MCF 10A (cell line): ENCODE measurements at regions not wholly inside any gene's neighbourhood (a gene's known extent, or its start where the extent isn't known, plus 50 kb on each side); places are given as distances from the start of the nearest gene placed in this dataset.

Experiments used
- BruUV-seq: library from RNA; stranded (reverse); fragments of 400-500 nt; replicated peaks from 2 replicates; lab custom pipeline; 2021; lab: Mats Ljungman, UMichigan
- CTCF ChIA-PET: fragments of 300-600 bp; sonication (Branson Sonifier 250); formaldehyde crosslinking; extraction: SDS; loops from one replicate; lab custom pipeline; 2021; ENCODE audit warnings: antibody characterized with exemption, inconsistent platforms; lab: Yijun Ruan, JAX
- POLR2A ChIA-PET: fragments of 300-600, 350-650 bp; sonication (Branson Sonifier 250); formaldehyde crosslinking; extraction: SDS; loops from one replicate; lab custom pipeline; 2020; ENCODE audit warnings: antibody characterized with exemption, inconsistent platforms; lab: Yijun Ruan, JAX
- DNase-seq: peaks from one replicate; pipeline ENCODE4 v3.0.0-alpha.2; 2018; ENCODE audit not compliant: unreplicated experiment
- H3K27ac Mint-ChIP-seq: one replicate; pipeline ENCODE4 v1.8.0; 2022; ENCODE audit warnings: mild to moderate bottlenecking, low read depth, mixed read lengths; ENCODE audit not compliant: unreplicated experiment
- H3K27me3 Mint-ChIP-seq: one replicate; pipeline ENCODE4 v1.8.0; 2022; ENCODE audit warnings: mixed read lengths; ENCODE audit not compliant: insufficient read depth, unreplicated experiment
- H3K36me3 Mint-ChIP-seq: one replicate; pipeline ENCODE4 v1.8.0; 2022; ENCODE audit warnings: mild to moderate bottlenecking, moderate library complexity, mixed read lengths; ENCODE audit not compliant: insufficient read depth, unreplicated experiment
- H3K4me1 Mint-ChIP-seq: one replicate; pipeline ENCODE4 v1.8.0; 2022; ENCODE audit warnings: mixed read lengths; ENCODE audit not compliant: insufficient read depth, unreplicated experiment
- H3K4me3 Mint-ChIP-seq: one replicate; pipeline ENCODE4 v1.8.0; 2022; ENCODE audit warnings: mild to moderate bottlenecking, moderate library complexity, mixed read lengths; ENCODE audit not compliant: unreplicated experiment
- H3K9me3 Mint-ChIP-seq: one replicate; pipeline ENCODE4 v1.8.0; 2022; ENCODE audit warnings: mixed read lengths; ENCODE audit not compliant: unreplicated experiment
- intact Hi-C: fragments of 100-400 bp; cut with micrococcal nuclease; formaldehyde crosslinking; loops from 2 replicates; pipeline ENCODE4 v1.14.1; 2022
- TF ChIP-seq, protein P1 (sequence below): fragments of 200-600 bp; IDR thresholded peaks from one replicate; pipeline ENCODE4 v1.8.0; 2022; ENCODE audit warnings: antibody characterized with exemption, mild to moderate bottlenecking; ENCODE audit not compliant: unreplicated experiment

DNA sequence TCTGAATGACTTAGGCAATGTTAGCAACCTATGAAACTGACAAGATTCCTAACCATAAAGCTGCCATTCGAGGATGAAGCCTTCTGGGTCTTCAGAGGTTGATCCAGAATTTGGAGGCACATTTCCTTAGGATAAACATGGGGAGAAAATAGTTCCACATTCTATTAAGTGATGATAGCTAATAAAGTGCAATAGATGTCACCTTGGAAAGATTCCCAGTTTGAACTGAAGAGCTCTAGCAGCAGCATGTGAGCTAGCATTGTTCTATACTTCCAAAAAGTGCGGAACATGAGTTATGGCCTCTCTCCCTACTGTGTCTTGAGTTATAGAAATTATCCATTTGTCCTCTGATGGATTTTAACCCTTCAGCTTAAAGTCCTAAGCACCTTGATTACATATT lies 991.4 kb upstream of the SLIT2 start:
- no peak overlapping the region for H3K27ac Mint-ChIP-seq
- BruUV-seq = no TSS peak
- intact Hi-C loops = no loop called here
- H3K9me3 Mint-ChIP-seq = peaks cover 7% of the 10 kb centered on the region
- no peaks in the 10 kb centered on the region for H3K27me3 Mint-ChIP-seq
- H3K4me3 Mint-ChIP-seq = no peak overlapping the region
- H3K36me3 Mint-ChIP-seq = no peaks in the 10 kb centered on the region
- TF ChIP-seq, protein P1, sequence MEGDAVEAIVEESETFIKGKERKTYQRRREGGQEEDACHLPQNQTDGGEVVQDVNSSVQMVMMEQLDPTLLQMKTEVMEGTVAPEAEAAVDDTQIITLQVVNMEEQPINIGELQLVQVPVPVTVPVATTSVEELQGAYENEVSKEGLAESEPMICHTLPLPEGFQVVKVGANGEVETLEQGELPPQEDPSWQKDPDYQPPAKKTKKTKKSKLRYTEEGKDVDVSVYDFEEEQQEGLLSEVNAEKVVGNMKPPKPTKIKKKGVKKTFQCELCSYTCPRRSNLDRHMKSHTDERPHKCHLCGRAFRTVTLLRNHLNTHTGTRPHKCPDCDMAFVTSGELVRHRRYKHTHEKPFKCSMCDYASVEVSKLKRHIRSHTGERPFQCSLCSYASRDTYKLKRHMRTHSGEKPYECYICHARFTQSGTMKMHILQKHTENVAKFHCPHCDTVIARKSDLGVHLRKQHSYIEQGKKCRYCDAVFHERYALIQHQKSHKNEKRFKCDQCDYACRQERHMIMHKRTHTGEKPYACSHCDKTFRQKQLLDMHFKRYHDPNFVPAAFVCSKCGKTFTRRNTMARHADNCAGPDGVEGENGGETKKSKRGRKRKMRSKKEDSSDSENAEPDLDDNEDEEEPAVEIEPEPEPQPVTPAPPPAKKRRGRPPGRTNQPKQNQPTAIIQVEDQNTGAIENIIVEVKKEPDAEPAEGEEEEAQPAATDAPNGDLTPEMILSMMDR = no peak
- DNase-seq = no peak
- CTCF ChIA-PET = no interaction called here
- POLR2A ChIA-PET = interaction anchor here (0.5 kb wide), 1 partner anchor 1033 kb away, joined by 5 read pairs; no protein-coding TSS in a partner anchor
- H3K4me1 Mint-ChIP-seq = no peaks in the 10 kb centered on the region

DNA sequence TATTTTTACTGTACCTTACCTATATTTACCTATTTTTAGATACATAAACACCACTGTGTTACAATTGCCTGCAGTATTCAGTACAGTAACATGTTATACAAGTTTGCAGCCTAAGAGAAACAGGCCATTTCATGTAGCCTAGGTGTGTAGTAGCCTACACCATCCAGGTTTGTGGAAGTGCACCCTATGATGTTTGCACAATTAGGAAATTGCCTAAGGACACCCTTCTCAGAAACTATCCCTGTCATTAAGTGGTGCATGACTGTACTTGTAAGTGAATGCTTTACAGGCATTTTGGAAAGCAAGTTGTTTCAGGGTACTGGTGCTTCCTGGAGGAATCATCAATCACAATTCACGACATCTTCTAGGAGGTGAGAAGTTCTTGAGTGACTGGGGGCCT lies 991.8 kb upstream of the SLIT2 start:
- Mint-ChIP-seq H3K4me1 (no peaks in the 10 kb centered on the region), H3K36me3 (no peaks in the 10 kb centered on the region), H3K27me3 (no peaks in the 10 kb centered on the region), H3K27ac (no peak overlapping the region), H3K4me3 (no peak overlapping the region), H3K9me3 (peaks cover 7% of the 10 kb centered on the region)
- CTCF ChIA-PET = interaction anchor here (0.6 kb wide), 2 partner anchors 24 to 48 kb away, joined by 3 to 6 read pairs; no protein-coding TSS in a partner anchor
- BruUV-seq = no TSS peak
- peak; percentile 20 for DNase-seq
- POLR2A ChIA-PET = no interaction called here
- intact Hi-C loops = no loop called here
- TF ChIP-seq, protein P1 = no peak

DNA sequence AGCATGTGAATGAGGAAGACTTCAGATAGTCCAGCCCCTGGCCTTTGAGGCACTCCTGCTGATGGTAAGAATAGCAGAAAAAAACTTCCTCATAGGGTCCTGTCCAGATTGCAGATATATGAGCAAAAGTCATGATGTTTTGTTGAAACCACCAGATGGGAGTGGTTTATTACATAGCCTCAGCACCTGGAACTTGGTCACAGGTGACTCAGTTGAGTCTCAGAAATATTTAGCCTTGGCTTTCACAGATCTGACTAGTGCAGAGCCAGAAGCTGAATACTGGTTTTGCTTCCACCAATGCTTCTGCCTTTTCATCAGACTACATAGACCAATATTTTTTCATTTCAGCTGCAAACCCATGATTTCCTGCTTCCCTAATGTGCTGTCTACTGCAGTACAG lies 994.9 kb upstream of the SLIT2 start:
- H3K36me3 Mint-ChIP-seq = no peaks in the 10 kb centered on the region
- H3K9me3 Mint-ChIP-seq = no peaks in the 10 kb centered on the region
- ChIA-PET CTCF (interaction anchor here (0.6 to 0.7 kb wide), 2 partner anchors 39 to 593 kb away, joined by 3 to 4 read pairs; no protein-coding TSS in a partner anchor), POLR2A (interaction anchor here (0.6 kb wide), 2 partner anchors 11 to 1032 kb away, joined by 3 to 4 read pairs; no protein-coding TSS in a partner anchor)
- no peak for DNase-seq
- intact Hi-C loops = no loop called here
- no peak overlapping the region for H3K4me3 Mint-ChIP-seq
- TF ChIP-seq, protein P1 = no peak
- no peaks in the 10 kb centered on the region for H3K27me3 Mint-ChIP-seq
- no TSS peak for BruUV-seq
- no peak overlapping the region for H3K27ac Mint-ChIP-seq
- no peaks in the 10 kb centered on the region for H3K4me1 Mint-ChIP-seq

DNA sequence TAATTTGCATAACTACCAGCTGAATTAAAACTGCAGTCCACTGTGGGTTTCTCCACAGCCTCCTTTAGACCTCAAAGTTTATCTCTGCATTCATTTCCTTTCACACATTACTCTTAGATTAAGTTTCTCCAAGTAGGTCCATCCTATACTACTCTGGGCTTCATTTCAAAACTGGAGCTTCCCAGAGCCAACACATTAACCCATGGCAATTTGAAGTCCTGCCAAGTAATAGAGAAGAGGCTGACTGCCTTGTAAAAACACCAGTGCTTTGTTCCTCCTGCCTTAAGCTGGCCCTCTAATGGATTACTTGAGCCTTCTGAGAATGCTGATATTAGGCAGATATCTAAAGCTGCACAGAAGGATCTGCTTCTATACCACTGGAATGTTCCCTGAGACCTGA lies 997.2 kb upstream of the SLIT2 start:
- Mint-ChIP-seq H3K27ac (no peak overlapping the region), H3K4me3 (no peak overlapping the region), H3K27me3 (no peaks in the 10 kb centered on the region), H3K9me3 (no peaks in the 10 kb centered on the region), H3K36me3 (no peaks in the 10 kb centered on the region), H3K4me1 (no peaks in the 10 kb centered on the region)
- CTCF ChIA-PET = interaction anchor here (0.6 kb wide), 1 partner anchor 811 kb away, joined by 3 read pairs; no protein-coding TSS in a partner anchor
- POLR2A ChIA-PET = no interaction called here
- no peak for DNase-seq
- BruUV-seq = no TSS peak
- intact Hi-C loops = no loop called here
- TF ChIP-seq, protein P1 = no peak
